Lung microvascular endothelial cell (primary cell): ENCODE measurements at regions not wholly inside any gene's neighbourhood (a gene's known extent, or its start where the extent isn't known, plus 50 kb on each side); places are given as distances from the start of the nearest gene placed in this dataset.

Experiments
- DNase-seq, 2 donors: peaks; one replicate each; pipeline versions ENCODE4 v3.0.0 to v3.0.0-alpha.2; 2010; ENCODE audit warnings: low read depth in 2 of 2

GRCh38 chr18:7415081-7415894, 151.8 kb upstream of the PTPRM start:
- DNase-seq: peak in 1 of 2 donors; percentile 25

- DNase-seq: peak in 1 of 2 donors; percentile 54
Measured at GRCh38 chr18:7417727-7418126, 149.4 kb upstream of the PTPRM start.

GRCh38 chr18:7429831-7430230, 137.3 kb upstream of the PTPRM start:
- DNase-seq: no peak

GRCh38 chr18:7436166-7436565, 130.9 kb upstream of the PTPRM start:
- no peak for DNase-seq

- no peak for DNase-seq
Measured at GRCh38 chr18:7437870-7438269, 129.2 kb upstream of the PTPRM start.

- DNase-seq: no peak
Measured at GRCh38 chr18:7438646-7439045, 128.5 kb upstream of the PTPRM start.

GRCh38 chr18:7447318-7448028, 119.6 kb upstream of the PTPRM start:
- DNase-seq: no peak

- DNase-seq: peak; percentile 44 to 52
Measured at GRCh38 chr18:7452331-7452730, 114.8 kb upstream of the PTPRM start.

- no peak for DNase-seq
Measured at GRCh38 chr18:7454429-7454828, 112.7 kb upstream of the PTPRM start.

- DNase-seq: no peak
Measured at GRCh38 chr18:7456376-7456775, 110.7 kb upstream of the PTPRM start.

GRCh38 chr18:7457262-7457661, 109.9 kb upstream of the PTPRM start:
- DNase-seq: no peak

- no peak for DNase-seq
Measured at GRCh38 chr18:7458884-7459283, 108.2 kb upstream of the PTPRM start.

GRCh38 chr18:7459851-7460770, 107.0 kb upstream of the PTPRM start:
- DNase-seq: no peak

GRCh38 chr18:7464245-7464966, 102.7 kb upstream of the PTPRM start:
- DNase-seq: no peak

- no peak for DNase-seq
Measured at GRCh38 chr18:7466190-7466589, 100.9 kb upstream of the PTPRM start.

- DNase-seq: no peak
Measured at GRCh38 chr18:7467708-7468466, 99.2 kb upstream of the PTPRM start.

- DNase-seq: no peak
Measured at GRCh38 chr18:7470101-7470500, 97.0 kb upstream of the PTPRM start.

- no peak for DNase-seq
Measured at GRCh38 chr18:7470503-7470902, 96.6 kb upstream of the PTPRM start.

GRCh38 chr18:7476386-7476785, 90.7 kb upstream of the PTPRM start:
- no peak for DNase-seq

- DNase-seq: no peak
Measured at GRCh38 chr18:7479756-7480155, 87.4 kb upstream of the PTPRM start.

GRCh38 chr18:7480879-7481278, 86.2 kb upstream of the PTPRM start:
- no peak for DNase-seq
